Brain microvascular endothelial cell (primary cell): ENCODE measurements at regions not wholly inside any gene's neighbourhood (a gene's known extent, or its start where the extent isn't known, plus 50 kb on each side); places are given as distances from the start of the nearest gene placed in this dataset.

ENCODE experiments used
- DNase-seq: peaks from one replicate; pipeline ENCODE4 v3.0.0-alpha.2; 2020
- H3K27ac ChIP-seq: fragments of 250-450 bp; sonication (Bioruptor Pico); 2 replicates; pipeline ENCODE4 v1.5.1; 2020; ENCODE audit warnings: mild to moderate bottlenecking, moderate library complexity
- H3K27me3 ChIP-seq: fragments of 250-450 bp; sonication (Bioruptor Pico); replicated peaks from 2 replicates; pipeline ENCODE4 v1.5.1; 2020; ENCODE audit warnings: mild to moderate bottlenecking
- H3K36me3 ChIP-seq: fragments of 250-450 bp; sonication (Bioruptor Pico); replicated peaks from 2 replicates; pipeline ENCODE4 v1.5.1; 2020; ENCODE audit warnings: mild to moderate bottlenecking
- H3K4me3 ChIP-seq: 2 replicates; pipeline ENCODE4 v1.5.1; 2011; ENCODE audit warnings: low read depth, mild to moderate bottlenecking, control low read depth, low read length, moderate library complexity
- CTCF ChIP-seq: IDR thresholded peaks from 2 replicates; pipeline ENCODE4 v1.5.1; 2011; ENCODE audit warnings: low read depth, mild to moderate bottlenecking, moderate library complexity, low read length, control low read depth, inconsistent platforms; ENCODE audit errors: missing control alignments
- in situ Hi-C: cut with HindIII; loops from 2 replicates; pipeline ENCODE4 v1.10.0; 2017; ENCODE audit warnings: low sequenced_read_pairs, low pct_ligation_motif_present

GRCh38 chr10:131431978-131432690 lies 120.6 kb upstream of the TCERG1L start:
- DNase-seq: no peak
- Histone ChIP-seq H3K27ac (no peak overlapping the region), H3K4me3 (no peak overlapping the region), H3K36me3 (no peaks in the 10 kb centered on the region), H3K27me3 (no peaks in the 10 kb centered on the region)
- TF ChIP-seq CTCF: no peak
- in situ Hi-C loops: no loop called here

DNA sequence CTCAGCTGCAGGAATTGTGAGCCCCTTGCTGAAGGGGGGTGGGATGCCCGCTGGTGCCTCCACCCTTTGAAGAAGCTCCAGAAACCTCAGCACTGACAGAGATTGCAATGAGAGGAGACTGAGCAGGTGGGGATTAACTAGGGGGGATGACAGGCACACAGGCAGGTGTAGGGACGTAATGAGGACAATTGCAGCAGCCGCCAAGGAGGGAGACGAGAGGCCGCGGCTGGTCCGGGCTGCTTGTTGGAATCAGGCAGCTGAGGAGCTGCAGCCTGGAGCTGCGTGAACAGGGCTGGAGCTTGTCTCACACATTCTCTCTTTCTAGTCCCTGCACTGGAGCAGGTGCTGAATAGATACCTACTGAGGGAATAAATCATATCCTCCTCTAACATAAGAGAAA lies 122.0 kb upstream of the TCERG1L start:
- Histone ChIP-seq H3K27me3 (no peaks in the 10 kb centered on the region), H3K27ac (no peak overlapping the region), H3K36me3 (no peaks in the 10 kb centered on the region), H3K4me3 (no peak overlapping the region)
- no peak for DNase-seq
- TF ChIP-seq CTCF: no peak
- in situ Hi-C loops: no loop called here

DNA sequence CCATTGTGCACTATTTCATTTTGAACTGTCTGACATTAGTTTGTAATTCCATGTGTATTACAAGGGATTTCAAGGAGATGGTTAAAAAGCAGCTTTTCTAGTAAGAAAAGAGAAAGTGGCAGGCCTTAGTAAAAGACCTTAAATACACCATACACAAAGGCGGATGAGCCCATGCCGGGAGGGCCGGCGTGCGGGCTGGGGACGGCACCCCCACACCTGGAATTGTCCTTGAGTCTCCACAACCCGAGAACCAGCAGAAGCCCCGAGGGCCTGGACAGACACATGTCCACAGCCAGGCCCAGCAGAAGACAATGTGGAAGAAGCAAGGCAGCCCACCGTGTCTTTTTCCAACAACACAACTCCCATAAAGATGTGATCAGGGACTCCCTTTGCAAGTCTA lies 123.7 kb upstream of the TCERG1L start:
- no peak for TF ChIP-seq CTCF
- Histone ChIP-seq H3K4me3 (no peak overlapping the region), H3K36me3 (no peaks in the 10 kb centered on the region), H3K27me3 (no peaks in the 10 kb centered on the region), H3K27ac (no peak overlapping the region)
- no peak for DNase-seq
- in situ Hi-C loops: no loop called here

DNA sequence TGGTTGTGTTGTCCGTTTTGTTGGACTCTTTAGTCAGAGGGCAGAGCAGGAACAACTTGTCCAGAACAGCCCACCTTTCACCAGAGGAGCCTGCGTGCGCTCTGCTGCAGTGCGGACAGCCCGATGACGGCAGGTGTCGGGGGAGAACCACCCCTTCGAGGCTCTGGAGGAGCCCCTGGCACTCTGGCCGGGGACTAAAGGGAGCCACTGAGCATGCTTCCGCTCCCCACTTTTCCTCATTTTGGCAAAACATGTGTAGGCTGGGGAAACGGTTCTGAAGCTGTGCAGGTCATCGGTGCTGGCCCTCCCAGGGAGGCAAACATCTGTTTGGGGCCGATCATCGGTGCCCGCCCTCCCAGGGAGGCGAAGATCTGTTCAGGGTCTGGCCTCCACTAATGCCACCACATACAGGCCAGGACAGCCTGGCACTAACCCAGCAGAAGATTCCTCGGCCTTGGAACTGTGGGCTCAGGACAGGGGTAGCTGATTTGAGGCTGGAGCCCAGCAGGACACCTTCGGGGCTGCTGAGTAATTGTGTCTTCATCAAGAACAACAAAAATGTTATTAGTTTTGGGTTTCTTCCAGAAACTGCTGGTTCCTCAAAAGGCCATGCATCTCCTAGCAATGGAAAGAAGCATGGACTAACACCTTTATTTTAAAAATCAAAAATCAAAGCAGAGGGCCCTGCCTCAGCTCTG lies 124.4 kb upstream of the TCERG1L start:
- in situ Hi-C loops: no loop called here
- no peak overlapping the region for H3K27ac ChIP-seq
- no peaks in the 10 kb centered on the region for H3K27me3 ChIP-seq
- no peak for DNase-seq
- no peaks in the 10 kb centered on the region for H3K36me3 ChIP-seq
- no peak for TF ChIP-seq CTCF
- H3K4me3 ChIP-seq: no peak overlapping the region

DNA sequence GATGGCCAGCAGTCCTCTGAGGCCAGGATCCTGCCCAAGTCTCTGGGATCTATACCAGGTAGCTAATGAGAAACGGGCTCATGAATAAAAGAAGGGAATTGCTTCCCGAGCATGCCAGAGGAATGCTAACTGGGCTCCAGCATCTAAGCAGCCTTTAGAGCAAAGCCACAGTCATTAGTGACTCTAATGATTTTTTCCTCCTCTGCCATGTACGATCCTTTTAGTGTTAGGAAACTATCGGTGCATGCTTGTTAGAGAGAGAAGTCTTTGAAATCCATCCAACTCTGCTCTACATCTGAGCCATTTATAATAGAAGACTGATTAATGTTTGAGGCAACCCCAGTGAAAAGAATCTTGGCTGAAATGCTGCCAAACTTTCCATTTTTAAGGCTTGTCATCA lies 124.9 kb upstream of the TCERG1L start:
- TF ChIP-seq CTCF: no peak
- Histone ChIP-seq H3K4me3 (no peak overlapping the region), H3K27ac (no peak overlapping the region), H3K27me3 (no peaks in the 10 kb centered on the region), H3K36me3 (no peaks in the 10 kb centered on the region)
- in situ Hi-C loops: no loop called here
- no peak for DNase-seq
